HG02981 (cell line): ENCODE measurements at regions not wholly inside any gene's neighbourhood (a gene's known extent, or its start where the extent isn't known, plus 50 kb on each side); places are given as distances from the start of the nearest gene placed in this dataset.
"Not testable (repeated sequence)": the region's sequence is repeated elsewhere in the genome, so short reads cannot be mapped to it uniquely, and the experiment has no call there.

Experiments used
- ATAC-seq: cut with Tn5 transposase; IDR thresholded peaks from one replicate; pipeline ENCODE4 v1.9.1; 2021; ENCODE audit warnings: mild to moderate bottlenecking, moderate library complexity; ENCODE audit not compliant: unreplicated experiment

- not testable (repeated sequence) for ATAC-seq
Observed at GRCh38 chr3:75840160-75840559, 54.8 kb upstream of the ZNF717 start.

- ATAC-seq, result not testable (repeated sequence)
Observed at GRCh38 chr3:75850301-75851008, 65.1 kb upstream of the ZNF717 start.

GRCh38 chr3:75863130-75863529 is 77.8 kb upstream of the ZNF717 start:
- no peak for ATAC-seq

GRCh38 chr3:75863878-75864277 is 78.5 kb upstream of the ZNF717 start:
- ATAC-seq, result no peak

GRCh38 chr3:75883719-75884118 is 98.4 kb upstream of the ZNF717 start:
- ATAC-seq, result not testable (repeated sequence)

GRCh38 chr3:75886971-75887526 is 101.7 kb upstream of the ZNF717 start:
- no peak for ATAC-seq

GRCh38 chr3:75894234-75894633 is 108.9 kb upstream of the ZNF717 start:
- ATAC-seq, result no peak

- ATAC-seq, result no peak
Observed at GRCh38 chr3:75896265-75896664, 110.9 kb upstream of the ZNF717 start.

GRCh38 chr3:75901446-75901845 is 116.1 kb upstream of the ZNF717 start:
- not testable (repeated sequence) for ATAC-seq

- no peak for ATAC-seq
Observed at GRCh38 chr3:75906555-75907112, 121.3 kb upstream of the ZNF717 start.

- ATAC-seq, result no peak
Observed at GRCh38 chr3:75913800-75914350, 128.5 kb upstream of the ZNF717 start.

- ATAC-seq, result not testable (repeated sequence)
Observed at GRCh38 chr3:75914741-75915140, 129.4 kb upstream of the ZNF717 start.

GRCh38 chr3:75938921-75939320 is 153.6 kb upstream of the ZNF717 start:
- no peak for ATAC-seq

- no peak for ATAC-seq
Observed at GRCh38 chr3:75951941-75952340, 166.6 kb upstream of the ZNF717 start.

- ATAC-seq, result not testable (repeated sequence)
Observed at GRCh38 chr3:75960031-75960430, 174.7 kb upstream of the ZNF717 start.

GRCh38 chr3:75962054-75962453 is 176.7 kb upstream of the ZNF717 start:
- not testable (repeated sequence) for ATAC-seq

- ATAC-seq, result no peak
Observed at GRCh38 chr3:75967071-75967470, 181.7 kb upstream of the ZNF717 start.

GRCh38 chr3:75978686-75979085 is 193.3 kb upstream of the ZNF717 start:
- no peak for ATAC-seq

- ATAC-seq, result no peak
Observed at GRCh38 chr3:75981401-75981800, 196.1 kb upstream of the ZNF717 start.

- no peak for ATAC-seq
Observed at GRCh38 chr3:75982151-75982550, 196.8 kb upstream of the ZNF717 start.

GRCh38 chr3:75983111-75983510 is 197.8 kb upstream of the ZNF717 start:
- no peak for ATAC-seq
